WTC11 (cell line): ENCODE measurements at regions not wholly inside any gene's neighbourhood (a gene's known extent, or its start where the extent isn't known, plus 50 kb on each side); places are given as distances from the start of the nearest gene placed in this dataset.

ENCODE experiments used
- ATAC-seq: fragments of 200-7000 bp; cut with Tn5 transposase; 2 replicates; pipeline ENCODE4 v1.10.0; 2021; ENCODE audit warnings: mild to moderate bottlenecking, moderate library complexity
- CTCF ChIA-PET: fragments of 300-600 bp; sonication (Branson Sonifier 250); formaldehyde crosslinking; loops from one replicate; lab custom pipeline; 2021; ENCODE audit warnings: antibody characterized with exemption; lab: Charles Lee
- POLR2A ChIA-PET: fragments of 350-600 bp; sonication (Branson Sonifier 250); formaldehyde crosslinking; loops from one replicate; lab custom pipeline; 2021; ENCODE audit warnings: antibody characterized with exemption; lab: Charles Lee
- DNase-seq: peaks from one replicate; pipeline ENCODE4 v3.0.0; 2021; ENCODE audit warnings: low spot score
- H3K27ac Mint-ChIP-seq: 2 replicates; pipeline ENCODE4 v1.8.0; 2021; ENCODE audit warnings: mixed read lengths
- H3K27me3 Mint-ChIP-seq: 2 replicates; pipeline ENCODE4 v1.8.0; 2021; ENCODE audit warnings: low read depth, mild to moderate bottlenecking, moderate library complexity, mixed read lengths
- H3K36me3 Mint-ChIP-seq: 2 replicates; pipeline ENCODE4 v1.8.0; 2021; ENCODE audit warnings: mixed read lengths
- H3K4me1 Mint-ChIP-seq: 2 replicates; pipeline ENCODE4 v1.8.0; 2022; ENCODE audit warnings: mixed read lengths
- H3K4me3 Mint-ChIP-seq: 2 replicates; pipeline ENCODE4 v1.8.0; 2021; ENCODE audit warnings: mild to moderate bottlenecking, moderate library complexity, mixed read lengths
- H3K9me3 Mint-ChIP-seq: 2 replicates; pipeline ENCODE4 v1.8.0; 2021; ENCODE audit warnings: mixed read lengths
- ESRRA ChIP-seq: sonication (generic); formaldehyde crosslinking; IDR thresholded peaks from 2 replicates; pipeline ENCODE4 v1.8.1; 2022; ENCODE audit warnings: mild to moderate bottlenecking, missing genetic modification reagents, borderline replicate concordance
- ETV6 ChIP-seq: sonication (generic); formaldehyde crosslinking; IDR thresholded peaks from 2 replicates; pipeline ENCODE4 v1.8.1; 2022; ENCODE audit warnings: mild to moderate bottlenecking, missing genetic modification reagents
- FOXK1 ChIP-seq: sonication (generic); formaldehyde crosslinking; IDR thresholded peaks from 2 replicates; pipeline ENCODE4 v1.8.0; 2022; ENCODE audit warnings: mild to moderate bottlenecking, moderate library complexity, missing genetic modification reagents
- HMGA2 ChIP-seq: fragments of 250-450 bp; sonication (Bioruptor Pico); IDR thresholded peaks from 2 replicates; pipeline ENCODE4 v1.4.0; 2021; ENCODE audit warnings: mild to moderate bottlenecking, moderate library complexity
- IRF2 ChIP-seq: sonication (generic); formaldehyde crosslinking; IDR thresholded peaks from 2 replicates; pipeline ENCODE4 v1.8.0; 2022; ENCODE audit warnings: low read depth, missing genetic modification reagents, borderline replicate concordance
- JAZF1 ChIP-seq: fragments of 250-450 bp; sonication (Bioruptor Pico); IDR thresholded peaks from 2 replicates; pipeline ENCODE4 v1.9.0; 2021; ENCODE audit warnings: moderate library complexity, mild to moderate bottlenecking, inconsistent platforms
- KAT7 ChIP-seq: sonication (generic); formaldehyde crosslinking; IDR thresholded peaks from 2 replicates; pipeline ENCODE4 v1.8.1; 2023; ENCODE audit warnings: missing genetic modification reagents, mild to moderate bottlenecking, borderline replicate concordance
- NFATC4 ChIP-seq: fragments of 250-450 bp; sonication (Bioruptor Pico); IDR thresholded peaks from 2 replicates; pipeline ENCODE4 v1.9.0; 2021; ENCODE audit warnings: mild to moderate bottlenecking
- NR3C1 ChIP-seq: sonication (generic); formaldehyde crosslinking; conservative IDR thresholded peaks from 2 replicates; pipeline ENCODE4 v1.8.1; 2023; ENCODE audit warnings: low read depth, mild to moderate bottlenecking, missing genetic modification reagents
- RORB ChIP-seq: fragments of 250-450 bp; sonication (Bioruptor Pico); IDR thresholded peaks from 2 replicates; pipeline ENCODE4 v1.9.0; 2021; ENCODE audit warnings: mild to moderate bottlenecking
- TCF7 ChIP-seq: sonication (generic); formaldehyde crosslinking; IDR thresholded peaks from 2 replicates; pipeline ENCODE4 v1.8.0; 2022; ENCODE audit warnings: mild to moderate bottlenecking, low read depth, missing genetic modification reagents, moderate library complexity
- TEAD1 ChIP-seq: sonication (generic); formaldehyde crosslinking; IDR thresholded peaks from 2 replicates; pipeline ENCODE4 v1.8.0; 2022; ENCODE audit warnings: mild to moderate bottlenecking, missing genetic modification reagents
- ZBTB21 ChIP-seq: sonication (generic); formaldehyde crosslinking; IDR thresholded peaks from 2 replicates; pipeline ENCODE4 v1.8.1; 2023; ENCODE audit warnings: mild to moderate bottlenecking, missing genetic modification reagents, borderline replicate concordance
- ZNF219 ChIP-seq: sonication (generic); formaldehyde crosslinking; IDR thresholded peaks from 2 replicates; pipeline ENCODE4 v1.8.0; 2023; ENCODE audit warnings: missing genetic modification reagents, mild to moderate bottlenecking, borderline replicate concordance
- ZNF263 ChIP-seq: sonication (generic); formaldehyde crosslinking; IDR thresholded peaks from 2 replicates; pipeline ENCODE4 v1.8.1; 2022; ENCODE audit warnings: low read depth, mild to moderate bottlenecking, moderate library complexity, missing genetic modification reagents
- TF ChIP-seq, protein P1 (sequence below): sonication (generic); formaldehyde crosslinking; IDR thresholded peaks from 2 replicates; pipeline ENCODE4 v1.8.1; 2022; ENCODE audit warnings: mild to moderate bottlenecking, missing genetic modification reagents, moderate library complexity, borderline replicate concordance
- TF ChIP-seq, protein P2 (sequence below): sonication (generic); formaldehyde crosslinking; IDR thresholded peaks from 2 replicates; pipeline ENCODE4 v1.8.0; 2023; ENCODE audit warnings: missing genetic modification reagents
- TF ChIP-seq, protein P3 (sequence below): sonication (generic); formaldehyde crosslinking; IDR thresholded peaks from 2 replicates; pipeline ENCODE4 v1.8.0; 2023; ENCODE audit warnings: missing genetic modification reagents, mild to moderate bottlenecking, borderline replicate concordance
- TF ChIP-seq, protein P4 (sequence below): sonication (generic); formaldehyde crosslinking; IDR thresholded peaks from 2 replicates; pipeline ENCODE4 v1.8.1; 2022; ENCODE audit warnings: missing genetic modification reagents, borderline replicate concordance
- TF ChIP-seq, protein P5 (sequence below): sonication (generic); formaldehyde crosslinking; IDR thresholded peaks from 2 replicates; pipeline ENCODE4 v1.8.1; 2023; ENCODE audit warnings: mild to moderate bottlenecking, missing genetic modification reagents
- TF ChIP-seq, protein P6 (sequence below): fragments of 200-600 bp; IDR thresholded peaks from 2 replicates; pipeline ENCODE4 v1.8.0; 2022; ENCODE audit warnings: antibody characterized with exemption
- TF ChIP-seq, protein P7 (sequence below): sonication (generic); formaldehyde crosslinking; IDR thresholded peaks from 2 replicates; pipeline ENCODE4 v1.8.1; 2023; ENCODE audit warnings: mild to moderate bottlenecking, missing genetic modification reagents, borderline replicate concordance

DNA sequence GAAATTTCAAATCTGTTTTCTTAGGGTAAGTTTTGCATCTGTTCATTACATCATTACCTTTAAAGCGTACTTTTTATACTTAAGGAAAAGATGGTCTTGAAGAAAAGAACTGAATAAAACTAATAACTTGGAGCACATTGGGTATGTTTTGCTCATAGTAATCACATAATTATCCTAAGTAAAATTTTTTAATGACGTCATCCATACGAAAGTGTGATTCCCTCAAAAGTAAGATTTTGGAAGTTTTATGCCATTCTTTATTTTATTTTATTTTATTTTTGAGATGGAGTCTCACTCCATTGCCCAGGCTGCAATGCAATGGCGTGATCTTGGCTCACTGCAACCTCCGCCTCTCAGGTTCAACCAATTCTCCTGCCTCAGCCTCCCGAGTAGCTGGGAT lies 1516.6 kb upstream of the TENM3 start:
- ChIA-PET POLR2A (no interaction called here), CTCF (no interaction called here)
- no peak for TF ChIP-seq NR3C1
- no peak for TF ChIP-seq ESRRA (CRISPR knock-in tag)
- TF ChIP-seq JAZF1 (CRISPR knock-in tag) = no peak
- no peak for TF ChIP-seq FOXK1 (CRISPR knock-in tag)
- no peak for TF ChIP-seq HMGA2
- TF ChIP-seq NFATC4 (CRISPR knock-in tag) = no peak
- TF ChIP-seq IRF2 = no peak
- no peak for TF ChIP-seq ZNF263 (CRISPR knock-in tag)
- no peak for TF ChIP-seq KAT7 (CRISPR knock-in tag)
- TF ChIP-seq, protein P1, sequence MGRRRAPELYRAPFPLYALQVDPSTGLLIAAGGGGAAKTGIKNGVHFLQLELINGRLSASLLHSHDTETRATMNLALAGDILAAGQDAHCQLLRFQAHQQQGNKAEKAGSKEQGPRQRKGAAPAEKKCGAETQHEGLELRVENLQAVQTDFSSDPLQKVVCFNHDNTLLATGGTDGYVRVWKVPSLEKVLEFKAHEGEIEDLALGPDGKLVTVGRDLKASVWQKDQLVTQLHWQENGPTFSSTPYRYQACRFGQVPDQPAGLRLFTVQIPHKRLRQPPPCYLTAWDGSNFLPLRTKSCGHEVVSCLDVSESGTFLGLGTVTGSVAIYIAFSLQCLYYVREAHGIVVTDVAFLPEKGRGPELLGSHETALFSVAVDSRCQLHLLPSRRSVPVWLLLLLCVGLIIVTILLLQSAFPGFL (CRISPR knock-in tag) = no peak
- TF ChIP-seq TCF7 (CRISPR knock-in tag) = no peak
- TF ChIP-seq, protein P2, sequence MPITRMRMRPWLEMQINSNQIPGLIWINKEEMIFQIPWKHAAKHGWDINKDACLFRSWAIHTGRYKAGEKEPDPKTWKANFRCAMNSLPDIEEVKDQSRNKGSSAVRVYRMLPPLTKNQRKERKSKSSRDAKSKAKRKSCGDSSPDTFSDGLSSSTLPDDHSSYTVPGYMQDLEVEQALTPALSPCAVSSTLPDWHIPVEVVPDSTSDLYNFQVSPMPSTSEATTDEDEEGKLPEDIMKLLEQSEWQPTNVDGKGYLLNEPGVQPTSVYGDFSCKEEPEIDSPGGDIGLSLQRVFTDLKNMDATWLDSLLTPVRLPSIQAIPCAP = no peak
- TF ChIP-seq ZNF219 (CRISPR knock-in tag) = no peak
- no peak for TF ChIP-seq RORB (CRISPR knock-in tag)
- TF ChIP-seq, protein P3, sequence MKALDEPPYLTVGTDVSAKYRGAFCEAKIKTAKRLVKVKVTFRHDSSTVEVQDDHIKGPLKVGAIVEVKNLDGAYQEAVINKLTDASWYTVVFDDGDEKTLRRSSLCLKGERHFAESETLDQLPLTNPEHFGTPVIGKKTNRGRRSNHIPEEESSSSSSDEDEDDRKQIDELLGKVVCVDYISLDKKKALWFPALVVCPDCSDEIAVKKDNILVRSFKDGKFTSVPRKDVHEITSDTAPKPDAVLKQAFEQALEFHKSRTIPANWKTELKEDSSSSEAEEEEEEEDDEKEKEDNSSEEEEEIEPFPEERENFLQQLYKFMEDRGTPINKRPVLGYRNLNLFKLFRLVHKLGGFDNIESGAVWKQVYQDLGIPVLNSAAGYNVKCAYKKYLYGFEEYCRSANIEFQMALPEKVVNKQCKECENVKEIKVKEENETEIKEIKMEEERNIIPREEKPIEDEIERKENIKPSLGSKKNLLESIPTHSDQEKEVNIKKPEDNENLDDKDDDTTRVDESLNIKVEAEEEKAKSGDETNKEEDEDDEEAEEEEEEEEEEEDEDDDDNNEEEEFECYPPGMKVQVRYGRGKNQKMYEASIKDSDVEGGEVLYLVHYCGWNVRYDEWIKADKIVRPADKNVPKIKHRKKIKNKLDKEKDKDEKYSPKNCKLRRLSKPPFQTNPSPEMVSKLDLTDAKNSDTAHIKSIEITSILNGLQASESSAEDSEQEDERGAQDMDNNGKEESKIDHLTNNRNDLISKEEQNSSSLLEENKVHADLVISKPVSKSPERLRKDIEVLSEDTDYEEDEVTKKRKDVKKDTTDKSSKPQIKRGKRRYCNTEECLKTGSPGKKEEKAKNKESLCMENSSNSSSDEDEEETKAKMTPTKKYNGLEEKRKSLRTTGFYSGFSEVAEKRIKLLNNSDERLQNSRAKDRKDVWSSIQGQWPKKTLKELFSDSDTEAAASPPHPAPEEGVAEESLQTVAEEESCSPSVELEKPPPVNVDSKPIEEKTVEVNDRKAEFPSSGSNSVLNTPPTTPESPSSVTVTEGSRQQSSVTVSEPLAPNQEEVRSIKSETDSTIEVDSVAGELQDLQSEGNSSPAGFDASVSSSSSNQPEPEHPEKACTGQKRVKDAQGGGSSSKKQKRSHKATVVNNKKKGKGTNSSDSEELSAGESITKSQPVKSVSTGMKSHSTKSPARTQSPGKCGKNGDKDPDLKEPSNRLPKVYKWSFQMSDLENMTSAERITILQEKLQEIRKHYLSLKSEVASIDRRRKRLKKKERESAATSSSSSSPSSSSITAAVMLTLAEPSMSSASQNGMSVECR (CRISPR knock-in tag) = no peak
- TF ChIP-seq, protein P4, sequence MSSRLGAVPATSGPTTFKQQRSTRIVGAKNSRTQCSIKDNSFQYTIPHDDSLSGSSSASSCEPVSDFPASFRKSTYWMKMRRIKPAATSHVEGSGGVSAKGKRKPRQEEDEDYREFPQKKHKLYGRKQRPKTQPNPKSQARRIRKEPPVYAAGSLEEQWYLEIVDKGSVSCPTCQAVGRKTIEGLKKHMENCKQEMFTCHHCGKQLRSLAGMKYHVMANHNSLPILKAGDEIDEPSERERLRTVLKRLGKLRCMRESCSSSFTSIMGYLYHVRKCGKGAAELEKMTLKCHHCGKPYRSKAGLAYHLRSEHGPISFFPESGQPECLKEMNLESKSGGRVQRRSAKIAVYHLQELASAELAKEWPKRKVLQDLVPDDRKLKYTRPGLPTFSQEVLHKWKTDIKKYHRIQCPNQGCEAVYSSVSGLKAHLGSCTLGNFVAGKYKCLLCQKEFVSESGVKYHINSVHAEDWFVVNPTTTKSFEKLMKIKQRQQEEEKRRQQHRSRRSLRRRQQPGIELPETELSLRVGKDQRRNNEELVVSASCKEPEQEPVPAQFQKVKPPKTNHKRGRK (CRISPR knock-in tag) = no peak
- TF ChIP-seq, protein P5, sequence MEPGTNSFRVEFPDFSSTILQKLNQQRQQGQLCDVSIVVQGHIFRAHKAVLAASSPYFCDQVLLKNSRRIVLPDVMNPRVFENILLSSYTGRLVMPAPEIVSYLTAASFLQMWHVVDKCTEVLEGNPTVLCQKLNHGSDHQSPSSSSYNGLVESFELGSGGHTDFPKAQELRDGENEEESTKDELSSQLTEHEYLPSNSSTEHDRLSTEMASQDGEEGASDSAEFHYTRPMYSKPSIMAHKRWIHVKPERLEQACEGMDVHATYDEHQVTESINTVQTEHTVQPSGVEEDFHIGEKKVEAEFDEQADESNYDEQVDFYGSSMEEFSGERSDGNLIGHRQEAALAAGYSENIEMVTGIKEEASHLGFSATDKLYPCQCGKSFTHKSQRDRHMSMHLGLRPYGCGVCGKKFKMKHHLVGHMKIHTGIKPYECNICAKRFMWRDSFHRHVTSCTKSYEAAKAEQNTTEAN = no peak
- DNase-seq (no peak), ATAC-seq (no peak)
- peaks cover 7% of the 10 kb centered on the region for H3K36me3 Mint-ChIP-seq
- peaks cover 24% of the 10 kb centered on the region for H3K9me3 Mint-ChIP-seq
- no peaks in the 10 kb centered on the region for H3K4me1 Mint-ChIP-seq
- H3K27me3 Mint-ChIP-seq = no peaks in the 10 kb centered on the region
- no peak overlapping the region for H3K27ac Mint-ChIP-seq
- H3K4me3 Mint-ChIP-seq = no peak overlapping the region

DNA sequence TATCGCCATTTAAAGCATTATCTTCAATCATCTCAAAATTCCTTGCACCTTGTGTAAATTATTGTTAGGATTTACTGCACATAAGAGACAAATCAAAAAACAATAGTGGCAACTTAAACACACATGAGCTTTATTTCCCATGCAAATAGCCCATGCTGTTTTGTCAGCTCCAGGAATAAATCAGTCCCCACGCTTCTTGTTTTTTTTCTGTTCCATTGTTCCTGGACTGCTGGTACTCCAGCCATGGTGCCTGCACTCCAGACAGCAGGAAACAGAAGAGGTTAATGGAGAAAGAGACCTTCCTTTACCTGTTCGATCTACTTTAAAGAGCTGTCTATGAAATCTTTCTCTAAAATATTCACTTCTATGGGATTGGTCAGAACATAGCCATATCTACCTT lies 1515.7 kb upstream of the TENM3 start:
- Mint-ChIP-seq H3K4me3 (no peak overlapping the region), H3K4me1 (no peaks in the 10 kb centered on the region), H3K36me3 (peaks cover 7% of the 10 kb centered on the region)
- no peak for TF ChIP-seq ETV6
- TF ChIP-seq, protein P6, sequence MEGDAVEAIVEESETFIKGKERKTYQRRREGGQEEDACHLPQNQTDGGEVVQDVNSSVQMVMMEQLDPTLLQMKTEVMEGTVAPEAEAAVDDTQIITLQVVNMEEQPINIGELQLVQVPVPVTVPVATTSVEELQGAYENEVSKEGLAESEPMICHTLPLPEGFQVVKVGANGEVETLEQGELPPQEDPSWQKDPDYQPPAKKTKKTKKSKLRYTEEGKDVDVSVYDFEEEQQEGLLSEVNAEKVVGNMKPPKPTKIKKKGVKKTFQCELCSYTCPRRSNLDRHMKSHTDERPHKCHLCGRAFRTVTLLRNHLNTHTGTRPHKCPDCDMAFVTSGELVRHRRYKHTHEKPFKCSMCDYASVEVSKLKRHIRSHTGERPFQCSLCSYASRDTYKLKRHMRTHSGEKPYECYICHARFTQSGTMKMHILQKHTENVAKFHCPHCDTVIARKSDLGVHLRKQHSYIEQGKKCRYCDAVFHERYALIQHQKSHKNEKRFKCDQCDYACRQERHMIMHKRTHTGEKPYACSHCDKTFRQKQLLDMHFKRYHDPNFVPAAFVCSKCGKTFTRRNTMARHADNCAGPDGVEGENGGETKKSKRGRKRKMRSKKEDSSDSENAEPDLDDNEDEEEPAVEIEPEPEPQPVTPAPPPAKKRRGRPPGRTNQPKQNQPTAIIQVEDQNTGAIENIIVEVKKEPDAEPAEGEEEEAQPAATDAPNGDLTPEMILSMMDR = no peak
- TF ChIP-seq ZBTB21 (CRISPR knock-in tag) = no peak
- TF ChIP-seq, protein P7, sequence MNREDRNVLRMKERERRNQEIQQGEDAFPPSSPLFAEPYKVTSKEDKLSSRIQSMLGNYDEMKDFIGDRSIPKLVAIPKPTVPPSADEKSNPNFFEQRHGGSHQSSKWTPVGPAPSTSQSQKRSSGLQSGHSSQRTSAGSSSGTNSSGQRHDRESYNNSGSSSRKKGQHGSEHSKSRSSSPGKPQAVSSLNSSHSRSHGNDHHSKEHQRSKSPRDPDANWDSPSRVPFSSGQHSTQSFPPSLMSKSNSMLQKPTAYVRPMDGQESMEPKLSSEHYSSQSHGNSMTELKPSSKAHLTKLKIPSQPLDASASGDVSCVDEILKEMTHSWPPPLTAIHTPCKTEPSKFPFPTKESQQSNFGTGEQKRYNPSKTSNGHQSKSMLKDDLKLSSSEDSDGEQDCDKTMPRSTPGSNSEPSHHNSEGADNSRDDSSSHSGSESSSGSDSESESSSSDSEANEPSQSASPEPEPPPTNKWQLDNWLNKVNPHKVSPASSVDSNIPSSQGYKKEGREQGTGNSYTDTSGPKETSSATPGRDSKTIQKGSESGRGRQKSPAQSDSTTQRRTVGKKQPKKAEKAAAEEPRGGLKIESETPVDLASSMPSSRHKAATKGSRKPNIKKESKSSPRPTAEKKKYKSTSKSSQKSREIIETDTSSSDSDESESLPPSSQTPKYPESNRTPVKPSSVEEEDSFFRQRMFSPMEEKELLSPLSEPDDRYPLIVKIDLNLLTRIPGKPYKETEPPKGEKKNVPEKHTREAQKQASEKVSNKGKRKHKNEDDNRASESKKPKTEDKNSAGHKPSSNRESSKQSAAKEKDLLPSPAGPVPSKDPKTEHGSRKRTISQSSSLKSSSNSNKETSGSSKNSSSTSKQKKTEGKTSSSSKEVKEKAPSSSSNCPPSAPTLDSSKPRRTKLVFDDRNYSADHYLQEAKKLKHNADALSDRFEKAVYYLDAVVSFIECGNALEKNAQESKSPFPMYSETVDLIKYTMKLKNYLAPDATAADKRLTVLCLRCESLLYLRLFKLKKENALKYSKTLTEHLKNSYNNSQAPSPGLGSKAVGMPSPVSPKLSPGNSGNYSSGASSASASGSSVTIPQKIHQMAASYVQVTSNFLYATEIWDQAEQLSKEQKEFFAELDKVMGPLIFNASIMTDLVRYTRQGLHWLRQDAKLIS = no peak
- no peak for TF ChIP-seq TEAD1 (CRISPR knock-in tag)
- no peak for TF ChIP-seq JAZF1 (CRISPR knock-in tag)

More for the DNA sequence above, 1515.7 kb upstream of the TENM3 start:
- CTCF ChIA-PET = interaction anchor here (0.6 kb wide), 1 partner anchor 63 kb away, joined by 6 read pairs; no protein-coding TSS in a partner anchor
- H3K27me3 Mint-ChIP-seq = no peaks in the 10 kb centered on the region
- peaks cover 22% of the 10 kb centered on the region for H3K9me3 Mint-ChIP-seq
- DNase-seq (no peak), ATAC-seq (no peak)
- POLR2A ChIA-PET = no interaction called here
- no peak overlapping the region for H3K27ac Mint-ChIP-seq
